HL-60/S4 (cell line): ENCODE measurements at regions not wholly inside any gene's neighbourhood (a gene's known extent, or its start where the extent isn't known, plus 50 kb on each side); places are given as distances from the start of the nearest gene placed in this dataset.

ENCODE experiments used
- in situ Hi-C: fragments of 300-500 bp; cut with MboI; formaldehyde crosslinking; loops from 2 replicates; pipeline ENCODE4 v1.14.3; 2022; ENCODE audit warnings: low sequenced_read_pairs

- in situ Hi-C loops, result no loop called here
These were observed 240.0 kb upstream of the BLID start for GRCh38 chr11:122355968-122356367.

GRCh38 chr11:122354025-122354697, 238.1 kb upstream of the BLID start:
- in situ Hi-C loops, result no loop called here

DNA sequence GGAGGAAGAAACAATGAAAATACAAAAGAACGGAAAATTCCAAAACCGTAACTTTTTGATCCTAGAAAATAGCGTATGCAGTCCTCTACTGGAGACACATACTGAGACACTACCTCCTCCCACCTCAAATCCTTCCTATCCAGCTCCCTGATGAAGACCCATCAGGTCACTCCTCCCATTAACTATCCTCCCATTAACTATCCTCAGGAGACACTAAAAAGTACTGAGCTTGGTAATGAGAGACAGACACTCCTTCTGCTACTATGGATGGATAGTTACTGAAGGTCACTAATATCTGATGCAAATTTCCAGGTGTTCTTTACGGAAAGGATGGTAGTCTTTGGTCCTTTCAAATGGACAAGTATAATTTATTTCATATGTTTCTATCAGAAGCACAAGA, 237.5 kb upstream of the BLID start:
- in situ Hi-C loops, result no loop called here

DNA sequence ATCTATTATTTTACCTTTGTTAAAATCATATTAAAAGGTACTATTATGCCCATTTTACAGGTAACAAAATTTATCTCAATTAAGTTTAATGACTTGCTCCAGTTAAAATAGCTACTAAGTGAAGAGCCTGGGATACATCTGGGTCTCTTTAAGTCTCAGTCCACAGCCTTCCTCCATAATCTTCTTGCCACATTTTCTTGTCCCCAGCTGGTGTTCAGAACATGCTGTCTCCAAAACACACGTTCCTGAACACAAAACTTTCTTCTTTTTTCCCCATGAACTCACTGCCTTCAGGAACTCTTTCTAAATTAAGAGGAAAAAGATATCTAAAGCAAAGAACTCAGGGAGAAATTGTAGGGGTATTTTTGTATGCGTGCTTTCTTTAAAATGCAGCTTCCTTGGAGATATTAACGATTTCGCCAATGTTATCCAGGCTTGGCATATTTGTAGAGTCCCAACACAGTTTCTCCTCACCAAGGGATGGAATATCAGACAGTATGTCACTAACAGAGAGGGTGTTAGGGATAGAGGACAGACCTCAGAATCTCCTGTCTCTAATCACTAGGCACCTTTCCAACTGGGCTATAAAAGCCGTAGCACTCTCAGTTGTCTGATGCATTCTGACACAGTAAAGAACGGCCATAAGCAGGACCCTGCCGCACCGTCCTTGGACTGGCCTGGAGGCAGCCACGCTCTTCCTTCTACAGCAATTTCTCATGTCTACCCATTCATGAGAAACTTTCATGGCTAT, 232.8 kb upstream of the BLID start:
- in situ Hi-C loops, result no loop called here

DNA sequence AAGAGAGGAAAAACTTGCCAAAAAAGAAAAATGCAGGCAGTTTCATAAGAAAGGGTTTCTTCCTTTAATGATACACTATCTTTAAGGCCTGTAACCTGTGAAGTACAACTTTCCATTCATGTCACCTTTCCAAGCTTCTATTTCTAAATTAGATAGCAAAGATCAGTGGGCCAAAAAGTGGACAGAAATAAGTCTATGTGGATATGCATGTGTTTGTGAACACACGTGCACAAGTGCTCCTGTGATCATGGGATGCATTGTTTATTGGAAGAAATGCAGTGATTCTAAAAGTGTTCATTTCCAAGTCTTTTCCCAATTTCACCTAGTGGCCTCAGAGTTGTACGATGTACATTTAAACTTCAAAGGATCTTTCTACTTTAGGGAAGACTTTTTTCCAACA, 230.0 kb upstream of the BLID start:
- in situ Hi-C loops, result no loop called here

- in situ Hi-C loops, result no loop called here
These were observed 229.6 kb upstream of the BLID start for GRCh38 chr11:122345586-122345985.

- in situ Hi-C loops, result no loop called here
These were observed 228.2 kb upstream of the BLID start for GRCh38 chr11:122344215-122344614.

DNA sequence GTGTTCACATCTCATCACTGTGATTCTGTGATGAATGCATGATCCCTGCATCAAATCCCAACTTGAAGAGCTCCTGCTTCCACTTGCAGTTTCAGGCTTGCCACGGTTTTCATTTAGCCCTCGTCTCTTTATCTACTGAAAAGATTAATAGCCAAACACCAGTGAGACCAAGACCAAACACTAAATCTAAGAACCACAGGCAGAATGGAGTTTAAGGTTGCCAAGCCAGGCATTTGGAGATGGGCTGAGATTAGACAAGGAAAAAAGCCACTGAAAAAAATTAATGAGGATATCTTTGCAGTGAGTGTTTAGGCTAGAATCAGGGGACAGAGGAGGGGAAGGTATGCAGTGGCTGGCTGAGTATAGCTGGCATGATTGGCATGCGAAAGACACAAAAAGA, 227.2 kb upstream of the BLID start:
- in situ Hi-C loops, result no loop called here

DNA sequence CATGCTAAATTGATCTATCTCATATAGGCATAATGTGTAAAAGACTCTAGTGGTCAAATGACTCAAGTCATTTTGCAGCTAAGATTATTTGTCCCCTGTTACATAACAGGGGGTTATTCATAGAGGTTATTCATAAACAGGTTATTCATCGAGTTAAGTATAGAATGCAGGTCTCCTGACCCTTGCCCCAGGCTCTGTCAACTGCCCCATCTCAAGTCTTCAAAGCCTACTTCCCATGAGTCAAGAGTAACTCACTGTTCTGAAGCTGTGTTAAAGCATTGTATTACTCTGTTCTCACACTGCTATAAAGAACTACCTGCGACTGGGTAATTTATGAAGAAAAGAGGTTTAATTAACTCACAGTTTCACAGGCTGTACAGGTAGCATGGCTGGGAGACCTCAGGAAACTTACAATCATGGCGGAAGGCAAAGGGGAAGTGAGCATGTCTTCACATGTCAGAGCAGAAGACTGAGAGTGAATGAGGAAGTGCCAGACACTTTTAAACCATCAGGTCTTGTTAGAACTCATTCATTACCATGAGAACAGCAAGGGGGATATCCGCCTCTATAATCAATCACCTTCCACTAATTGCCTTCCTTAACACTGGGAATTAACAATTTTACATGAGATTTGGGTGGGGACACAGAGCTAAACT, 226.2 kb upstream of the BLID start:
- in situ Hi-C loops, result no loop called here

GRCh38 chr11:122341477-122341876, 225.5 kb upstream of the BLID start:
- in situ Hi-C loops, result no loop called here

GRCh38 chr11:122340607-122341290, 224.7 kb upstream of the BLID start:
- in situ Hi-C loops, result no loop called here

DNA sequence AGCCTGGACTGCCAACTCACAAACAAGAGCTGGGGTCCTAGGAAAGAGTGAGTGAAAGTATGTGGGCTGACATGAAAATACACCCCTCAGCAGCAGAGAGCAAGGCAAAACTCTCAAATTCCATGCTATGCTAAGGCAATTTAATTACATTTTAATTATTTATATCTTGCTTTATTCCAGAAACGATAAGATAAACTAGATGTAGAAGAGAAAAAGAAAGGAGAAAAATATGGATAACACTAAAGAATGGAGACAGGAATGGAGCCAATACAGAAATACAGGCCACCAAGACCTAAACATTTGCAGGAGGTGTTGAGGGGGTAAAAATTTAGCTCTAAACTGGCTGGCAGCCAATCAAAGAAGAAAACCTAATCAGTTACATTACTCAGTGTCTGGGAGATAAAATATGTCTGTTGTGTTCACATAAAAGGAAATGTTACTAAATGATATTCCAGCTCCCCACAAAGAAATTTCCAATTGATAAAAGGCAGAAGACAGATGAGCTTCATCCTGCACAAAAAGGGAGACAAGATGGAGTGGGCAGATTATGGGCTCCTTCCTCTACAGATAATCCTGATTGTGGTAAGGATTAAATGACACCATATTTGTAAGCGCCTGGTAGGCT, 223.5 kb upstream of the BLID start:
- in situ Hi-C loops, result no loop called here

- in situ Hi-C loops, result no loop called here
These were observed 221.7 kb upstream of the BLID start for GRCh38 chr11:122337704-122338103.

GRCh38 chr11:122337241-122337640, 221.2 kb upstream of the BLID start:
- in situ Hi-C loops, result no loop called here

DNA sequence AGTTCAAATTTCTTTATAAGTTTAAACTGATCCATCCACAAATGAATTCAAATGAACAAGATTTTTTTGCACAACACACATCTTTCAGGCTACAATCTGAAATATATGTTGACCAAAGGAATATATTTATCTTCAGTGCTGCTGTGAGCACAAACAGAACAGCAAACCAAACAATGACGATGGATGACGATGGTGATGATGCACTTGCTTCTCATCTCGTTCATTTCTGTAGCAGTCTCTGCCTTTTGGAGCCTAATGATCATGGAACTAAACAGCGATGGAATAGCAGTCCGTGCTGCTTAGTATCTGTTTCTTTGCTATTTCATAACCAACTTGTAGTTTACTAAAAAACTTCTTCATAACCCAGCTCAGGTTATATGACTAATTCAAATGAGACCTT, 220.7 kb upstream of the BLID start:
- in situ Hi-C loops, result no loop called here

- in situ Hi-C loops, result no loop called here
These were observed 218.7 kb upstream of the BLID start for GRCh38 chr11:122334546-122335339.

DNA sequence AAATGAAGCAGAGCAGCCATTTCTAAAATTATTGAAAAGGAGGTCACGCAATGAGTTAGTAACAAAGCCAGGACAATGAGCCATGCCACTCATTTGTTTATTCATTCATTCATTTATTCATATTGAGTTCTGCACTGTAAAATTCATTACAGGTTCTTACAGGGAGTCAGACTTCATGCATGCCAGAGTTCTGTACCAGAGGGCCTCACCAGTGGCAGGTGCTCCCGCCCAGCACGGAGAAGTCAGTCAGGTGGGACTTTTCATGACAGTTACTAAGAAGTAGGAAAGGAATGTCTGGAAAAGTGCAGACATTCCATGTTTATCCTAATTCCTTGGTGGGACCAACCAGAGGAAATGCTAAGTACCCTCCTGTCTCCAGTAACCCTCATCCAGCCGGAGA, 217.5 kb upstream of the BLID start:
- in situ Hi-C loops, result no loop called here

- in situ Hi-C loops, result no loop called here
These were observed 215.1 kb upstream of the BLID start for GRCh38 chr11:122331079-122331478.

GRCh38 chr11:122330279-122330965, 214.4 kb upstream of the BLID start:
- in situ Hi-C loops, result no loop called here

- in situ Hi-C loops, result no loop called here
These were observed 211.5 kb upstream of the BLID start for GRCh38 chr11:122327528-122327927.
